Activated T-cell treated with anti-CD3 and anti-CD28 coated beads for 24 hours (primary cell): ENCODE measurements at regions not wholly inside any gene's neighbourhood (a gene's known extent, or its start where the extent isn't known, plus 50 kb on each side); places are given as distances from the start of the nearest gene placed in this dataset.

Source experiments
- DNase-seq: peaks from one replicate; pipeline ENCODE4 v3.0.0-alpha.2; 2020; ENCODE audit warnings: low read depth

DNA sequence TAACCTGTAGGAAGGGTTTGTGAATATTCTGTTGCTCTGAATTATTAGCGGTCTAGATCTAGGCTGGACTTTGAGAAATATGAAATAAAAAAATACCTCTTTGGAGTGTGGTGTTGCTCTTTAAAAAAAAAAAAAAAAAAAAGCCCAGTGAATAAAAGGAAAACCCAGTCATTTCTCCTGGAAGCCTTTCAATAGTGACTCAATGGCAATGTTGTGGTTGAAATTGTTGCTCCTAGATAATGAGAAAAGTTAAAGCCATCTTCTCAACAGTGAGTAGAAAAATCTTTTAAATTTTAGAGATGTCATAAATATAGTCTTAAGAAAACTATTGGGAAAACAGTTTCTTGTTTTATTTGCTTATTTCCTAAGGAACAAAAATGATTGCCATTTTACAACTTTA, 135.3 kb downstream of the RFC3 start:
- DNase-seq: no peak

DNA sequence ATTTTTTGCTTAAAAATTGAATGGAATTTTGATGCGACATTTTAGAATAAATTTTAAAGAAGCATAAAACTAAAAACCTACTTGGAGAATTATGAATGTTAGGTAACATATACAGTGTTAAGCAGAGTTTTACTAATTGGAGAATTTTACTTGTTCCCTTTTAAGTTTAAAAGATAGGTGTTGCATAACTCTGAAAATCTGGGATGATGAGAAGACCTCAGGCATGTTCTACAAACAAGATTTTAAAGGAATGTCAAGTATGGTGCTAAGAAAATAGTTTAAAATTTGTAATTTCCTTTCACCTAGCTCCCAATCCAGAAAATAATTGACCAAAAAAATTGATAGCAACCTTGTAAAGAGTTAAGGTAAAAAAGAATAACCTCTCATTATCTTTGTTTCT, 135.8 kb downstream of the RFC3 start:
- no peak for DNase-seq

DNA sequence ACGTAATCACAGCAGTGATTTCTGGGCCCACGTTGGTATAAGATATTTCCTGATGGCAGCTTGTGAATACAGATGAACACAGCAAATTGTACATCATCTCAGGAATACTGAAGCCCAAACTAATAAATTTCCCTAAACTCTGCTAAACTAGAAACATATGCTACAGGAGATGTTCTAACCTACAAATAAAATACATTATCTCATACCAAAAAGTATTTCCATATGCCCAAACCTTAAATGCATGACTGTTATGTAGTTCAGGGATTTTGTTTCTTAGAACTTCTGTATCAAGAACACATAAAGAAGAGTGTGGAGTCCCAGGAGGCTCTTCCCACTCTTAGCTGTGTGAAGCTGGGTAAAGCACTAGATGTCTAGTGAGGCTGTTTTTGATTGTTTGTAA, 138.4 kb downstream of the RFC3 start:
- no peak for DNase-seq

DNA sequence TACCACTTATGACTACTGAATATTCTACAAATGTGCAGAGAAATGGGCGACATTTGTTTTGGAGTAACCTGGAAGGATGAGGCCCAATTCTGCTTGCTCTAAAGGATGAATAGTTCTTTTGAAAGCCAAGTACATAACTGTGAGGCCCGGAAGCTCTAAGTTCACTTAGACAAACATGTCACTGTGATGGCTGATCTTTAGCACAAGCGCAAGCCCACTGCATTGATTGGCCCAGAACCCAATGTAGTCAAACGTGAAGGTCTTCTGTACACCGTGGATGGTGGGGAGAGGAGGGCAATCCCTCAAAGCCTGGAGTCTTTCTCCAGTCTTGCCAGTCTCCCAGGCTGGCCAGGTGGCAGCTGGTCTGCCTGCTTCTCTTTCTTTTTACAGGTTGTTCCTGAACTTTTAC, 139.6 kb downstream of the RFC3 start:
- DNase-seq: no peak

DNA sequence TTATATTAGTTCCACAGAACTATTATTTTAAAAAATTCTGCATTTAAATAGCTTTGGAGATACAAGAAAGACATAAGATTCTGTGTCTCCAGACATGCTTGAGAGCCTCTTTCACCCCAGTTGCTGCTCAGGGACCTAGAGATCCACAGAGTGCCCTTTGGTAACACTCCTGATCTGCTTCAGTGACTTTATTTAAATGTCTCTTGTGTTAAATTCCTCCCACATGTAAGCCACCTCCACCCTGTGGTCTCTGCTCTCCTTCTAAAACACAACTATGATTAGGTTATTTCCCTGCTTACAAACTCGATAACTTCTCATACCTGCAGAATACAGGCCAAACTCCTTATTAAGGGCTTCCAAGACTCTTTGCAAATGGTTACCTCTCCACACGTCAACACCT, 141.0 kb downstream of the RFC3 start:
- no peak for DNase-seq

DNA sequence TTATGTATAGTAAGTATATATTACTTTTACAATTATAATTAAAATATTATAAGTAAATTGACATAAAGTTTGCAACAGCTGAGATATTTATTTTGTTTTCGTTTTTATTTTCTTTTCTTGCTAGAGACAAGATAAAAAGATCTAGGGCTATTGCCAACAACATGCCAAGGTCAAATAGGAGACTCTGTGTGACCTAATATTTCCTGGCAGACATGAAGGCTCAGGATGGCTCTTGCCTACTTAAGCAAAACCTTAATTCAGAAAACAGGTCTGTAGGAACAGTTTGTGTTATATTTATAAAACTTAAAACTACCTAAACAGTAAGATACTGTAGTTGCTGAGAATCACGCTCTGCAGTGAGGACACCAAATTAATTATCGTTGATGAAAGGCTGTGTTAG, 145.2 kb downstream of the RFC3 start:
- no peak for DNase-seq

DNA sequence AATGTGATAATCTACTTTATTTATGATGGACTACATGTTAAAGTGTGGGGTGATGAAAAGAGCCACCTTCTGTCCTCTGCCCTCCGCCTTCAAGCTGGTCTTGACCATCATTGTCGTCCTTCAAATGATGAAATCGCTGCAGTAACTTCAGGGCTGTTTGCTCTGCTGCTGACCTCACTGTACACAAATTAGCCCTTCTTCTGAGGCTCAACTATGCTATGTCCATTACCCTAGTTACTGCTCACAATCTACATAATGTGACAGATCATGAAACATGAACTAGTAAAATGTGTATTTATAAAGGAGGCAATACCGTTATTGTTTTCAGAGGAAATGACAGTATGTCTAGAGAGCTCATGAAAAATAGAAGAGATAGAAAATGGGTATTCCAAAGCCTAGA, 145.9 kb downstream of the RFC3 start:
- DNase-seq: no peak

DNA sequence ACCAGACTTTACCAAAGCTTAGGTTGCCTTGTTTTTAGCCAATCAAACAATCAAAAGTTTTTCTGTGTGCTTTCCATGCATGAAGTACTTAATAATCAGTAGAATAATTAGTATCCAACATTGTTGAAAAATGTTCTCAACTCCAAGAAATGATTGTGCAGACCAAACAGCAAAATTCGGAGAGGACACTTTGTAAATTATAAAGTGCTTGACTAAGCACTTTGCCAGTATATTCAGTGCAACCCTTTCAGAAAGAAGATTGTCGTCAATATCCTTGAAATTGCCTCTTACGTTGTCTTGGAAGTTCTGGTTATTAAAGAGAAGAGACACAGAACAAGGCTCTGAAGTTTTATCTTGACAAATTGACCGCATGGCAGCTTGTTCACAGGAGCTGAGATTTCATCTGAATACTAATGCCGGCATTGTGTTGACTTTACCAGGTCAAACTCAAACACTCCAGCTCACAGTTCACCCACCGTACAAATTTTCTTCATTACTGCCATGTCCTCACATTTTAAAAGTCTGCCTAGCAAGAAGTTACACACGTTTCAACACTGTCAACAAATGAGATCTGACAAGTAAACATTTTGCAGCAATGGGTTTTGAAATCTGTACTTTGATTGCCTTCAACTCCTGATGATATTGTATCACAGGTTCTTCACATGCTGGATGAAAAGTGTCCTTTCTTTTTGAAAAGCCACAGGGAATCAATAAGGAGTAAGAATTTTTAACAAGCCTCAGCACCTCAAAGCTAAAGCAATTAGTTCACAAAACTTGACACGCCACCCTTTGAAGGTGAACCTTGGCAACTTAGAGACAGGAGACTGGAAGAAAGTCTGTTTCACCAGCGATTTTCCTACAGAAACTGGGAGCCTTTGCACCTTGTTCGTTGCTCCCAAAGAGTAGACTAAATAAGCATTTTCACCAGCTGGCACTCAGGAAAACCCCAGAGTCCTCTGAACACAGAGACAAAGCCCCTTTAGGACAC, 150.9 kb downstream of the RFC3 start:
- DNase-seq: no peak

DNA sequence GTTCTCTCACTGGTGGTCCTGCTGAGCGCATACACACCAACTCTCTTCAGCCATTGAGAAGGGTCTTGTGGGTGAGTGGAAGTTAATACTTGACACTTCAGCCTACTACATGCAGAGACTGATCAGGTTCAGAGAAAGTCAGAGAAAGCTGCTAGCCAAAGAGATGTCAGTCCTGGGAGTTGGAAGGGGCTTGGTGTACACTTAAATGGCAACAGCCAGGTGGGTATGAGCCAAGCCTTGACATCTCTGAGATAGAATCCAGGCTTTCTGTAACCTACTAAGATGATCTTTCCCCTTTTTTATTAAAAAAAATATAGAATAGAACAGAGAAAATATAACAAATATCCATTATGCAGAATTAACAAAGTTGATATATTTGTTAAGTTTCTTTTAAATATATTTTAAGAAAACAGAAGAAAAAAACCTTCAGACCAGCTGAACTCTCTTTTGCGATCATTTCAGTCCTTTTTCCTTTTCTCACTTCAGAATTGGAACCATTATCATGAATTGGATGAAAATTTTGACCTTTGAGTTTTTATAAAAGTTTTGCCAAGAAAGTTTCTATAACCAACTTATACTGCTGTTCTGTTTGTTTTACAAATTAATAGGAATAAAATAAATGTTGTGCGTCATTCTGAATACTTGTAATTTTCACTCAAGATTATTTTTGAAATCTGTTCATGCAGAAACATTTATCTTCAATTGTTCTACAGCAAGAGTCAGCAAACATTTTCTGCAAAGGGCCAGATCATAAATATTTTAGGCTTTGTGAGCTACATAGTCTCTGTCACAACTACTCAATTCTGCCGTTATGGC, 153.0 kb downstream of the RFC3 start:
- DNase-seq: no peak

DNA sequence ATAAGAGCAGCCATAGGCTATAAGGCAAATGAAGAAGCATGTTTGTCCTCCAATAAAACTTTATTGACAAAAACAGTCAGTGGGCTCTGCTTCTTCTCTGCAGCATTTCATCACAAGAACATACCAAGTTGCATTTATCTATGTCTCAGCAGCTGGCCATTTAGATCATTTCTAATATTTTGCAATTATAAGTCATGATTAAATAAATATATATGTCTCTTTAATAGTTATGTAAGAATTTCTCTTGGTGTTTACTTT, 153.5 kb downstream of the RFC3 start:
- DNase-seq: no peak

DNA sequence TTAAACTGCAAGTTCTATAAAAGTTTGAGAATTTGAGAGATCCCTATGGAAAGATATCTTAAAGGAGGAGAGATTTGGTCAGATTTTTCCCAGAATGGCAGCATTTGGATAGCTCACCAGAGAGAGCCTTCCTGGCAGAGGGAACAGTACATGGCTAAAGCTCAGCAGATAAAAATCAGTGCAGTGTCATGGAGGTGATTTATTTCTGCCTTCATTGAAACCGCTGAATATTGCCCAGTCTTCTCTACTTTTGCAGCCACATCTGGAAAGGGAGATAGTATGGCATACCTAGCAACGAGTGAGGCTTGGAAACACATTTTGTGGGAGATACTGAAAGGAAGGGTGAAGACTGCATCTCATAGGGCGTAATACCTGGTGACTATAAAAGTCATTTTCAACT, 155.2 kb downstream of the RFC3 start:
- DNase-seq: no peak

DNA sequence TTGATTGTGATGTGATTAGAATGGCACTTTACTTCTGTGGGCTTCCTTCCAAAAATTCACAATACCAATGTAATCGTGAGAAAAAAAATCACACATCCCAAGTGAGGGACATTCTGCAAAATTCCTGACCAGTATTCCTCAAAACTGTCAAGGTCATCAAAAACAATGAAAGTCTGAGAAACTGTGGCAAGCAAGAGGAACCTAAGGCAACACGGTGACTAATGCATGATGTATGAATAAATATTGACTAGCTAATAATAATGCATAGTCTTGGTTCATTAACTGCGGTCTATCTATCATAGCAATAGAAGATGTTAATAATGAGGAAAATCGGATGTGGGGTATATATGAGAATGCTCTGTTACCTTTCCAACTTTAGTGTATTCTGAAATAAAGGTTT, 159.0 kb downstream of the RFC3 start:
- DNase-seq: no peak

DNA sequence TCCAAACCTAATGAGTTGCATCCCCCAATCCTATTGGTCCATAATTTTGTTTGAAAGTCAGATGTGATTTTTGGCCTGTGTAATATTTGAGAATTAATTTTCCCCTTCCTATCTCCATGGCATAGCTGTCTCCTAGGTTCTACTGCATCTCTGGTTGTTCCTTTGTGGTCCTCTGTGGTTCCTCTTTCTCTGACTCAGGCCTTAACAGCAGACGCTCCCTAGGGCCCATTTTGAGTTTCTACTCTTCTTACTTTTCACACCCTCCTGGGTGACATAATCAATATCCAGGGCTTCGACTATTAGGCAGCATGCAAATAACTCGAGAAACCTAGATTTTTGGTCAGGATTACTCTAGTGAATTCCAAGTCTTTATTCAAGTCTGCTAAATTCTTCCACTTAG, 160.7 kb downstream of the RFC3 start:
- no peak for DNase-seq

DNA sequence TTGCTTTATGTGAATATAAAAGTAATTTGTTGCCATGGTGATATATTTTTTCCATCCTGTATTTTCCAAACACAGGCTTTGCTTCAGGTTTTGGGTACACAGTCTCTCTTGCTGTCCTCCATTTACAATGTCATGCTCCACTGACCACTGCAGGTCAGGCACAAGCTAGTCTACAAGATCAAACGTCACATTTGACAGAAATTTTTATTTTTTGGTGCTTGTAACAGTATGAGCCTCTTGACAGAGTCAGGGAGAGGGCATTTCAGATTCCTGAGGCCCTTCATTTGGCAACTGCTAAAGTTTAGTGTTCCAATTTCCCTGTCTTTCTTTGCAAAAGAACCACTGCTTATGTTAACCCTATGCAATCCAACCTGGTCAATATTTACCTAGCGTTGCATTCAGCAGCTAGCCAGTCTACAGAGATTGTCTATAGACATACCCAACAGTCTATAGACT, 175.0 kb downstream of the RFC3 start:
- no peak for DNase-seq

DNA sequence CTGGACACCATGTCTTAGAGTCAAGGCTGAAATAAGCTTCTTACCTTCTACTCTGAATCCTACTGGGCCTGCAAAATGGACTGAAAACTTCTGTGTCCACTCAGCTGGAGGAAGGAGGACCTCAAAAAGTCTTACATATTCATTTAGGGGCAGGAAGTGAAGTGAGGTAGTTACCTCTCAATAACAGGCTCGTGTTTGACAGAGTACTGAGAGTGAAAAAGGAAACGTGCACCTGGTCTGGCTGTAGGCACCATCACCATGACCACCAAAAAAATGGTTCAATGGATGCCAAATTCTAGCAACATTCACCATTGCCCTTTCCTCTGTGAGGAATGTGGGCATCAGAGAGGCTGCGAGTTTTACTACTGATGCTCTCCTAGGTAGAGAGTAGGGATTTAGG, 176.2 kb downstream of the RFC3 start:
- no peak for DNase-seq

DNA sequence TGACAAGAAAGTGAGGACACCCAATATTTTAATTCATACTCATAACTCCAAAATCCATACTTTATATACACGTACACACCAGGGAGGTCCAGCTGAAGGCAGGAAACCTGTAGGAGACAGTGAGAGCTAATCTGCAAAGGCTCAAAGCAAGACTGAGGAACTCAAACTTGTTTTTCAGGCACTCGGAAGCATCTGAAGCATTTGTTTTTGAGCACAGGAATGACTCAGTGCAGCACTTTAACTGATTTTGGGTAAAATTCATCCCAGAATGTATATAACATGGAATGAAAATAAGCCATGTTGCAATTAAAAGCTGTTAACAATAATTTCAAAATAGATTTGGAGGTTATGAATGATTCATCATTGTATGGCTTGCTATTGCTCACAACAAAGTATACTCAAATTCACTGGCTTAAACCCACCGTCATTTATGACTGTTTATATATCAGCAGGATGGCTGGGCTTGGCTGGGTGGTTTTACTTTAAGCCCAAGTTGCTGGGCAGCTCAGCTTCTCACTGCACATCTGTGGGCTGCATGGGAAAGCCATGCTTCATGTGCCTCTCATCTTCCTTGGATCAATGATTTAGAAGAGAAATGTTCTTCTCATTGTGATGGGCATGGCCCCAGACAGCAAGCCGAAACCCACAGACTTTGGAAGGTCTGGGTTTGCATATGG, 177.0 kb downstream of the RFC3 start:
- no peak for DNase-seq

DNA sequence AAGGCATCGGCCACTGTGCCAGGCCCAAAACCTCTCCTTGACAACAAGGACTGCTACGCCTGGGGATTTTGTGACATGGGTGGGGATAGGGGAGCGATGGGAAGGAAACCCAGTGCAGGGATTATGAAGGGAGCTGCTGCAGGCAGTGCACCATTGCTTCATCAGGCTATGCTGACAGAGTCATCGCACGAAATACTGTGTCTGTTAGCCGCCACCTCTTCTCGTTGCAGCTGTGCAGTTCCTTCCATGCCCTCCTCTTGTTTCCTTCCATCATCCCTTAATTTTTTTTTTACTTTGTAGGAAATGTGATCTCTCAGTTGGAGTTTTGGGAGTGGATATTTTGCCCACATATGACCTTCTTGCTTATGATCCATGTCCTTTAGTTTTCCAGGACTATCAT, 178.7 kb downstream of the RFC3 start:
- no peak for DNase-seq

DNA sequence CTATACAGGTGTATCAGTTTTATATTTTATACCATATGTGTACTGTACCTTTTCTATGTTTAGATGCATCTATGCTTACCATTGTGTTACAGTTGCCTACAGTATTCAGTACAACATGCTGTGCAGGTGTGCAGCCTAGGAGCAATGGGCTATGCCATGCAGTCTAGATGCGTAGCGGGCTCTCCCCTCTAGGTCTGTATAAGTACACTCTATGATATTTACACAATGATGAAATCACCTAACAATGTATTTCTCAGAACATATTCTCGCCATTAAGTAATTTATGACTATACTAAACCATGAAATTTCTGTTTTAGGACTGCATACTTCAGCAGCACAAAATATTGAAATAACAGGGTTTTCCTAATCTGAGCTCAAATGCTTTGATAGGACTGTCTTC, 179.6 kb downstream of the RFC3 start:
- no peak for DNase-seq

DNA sequence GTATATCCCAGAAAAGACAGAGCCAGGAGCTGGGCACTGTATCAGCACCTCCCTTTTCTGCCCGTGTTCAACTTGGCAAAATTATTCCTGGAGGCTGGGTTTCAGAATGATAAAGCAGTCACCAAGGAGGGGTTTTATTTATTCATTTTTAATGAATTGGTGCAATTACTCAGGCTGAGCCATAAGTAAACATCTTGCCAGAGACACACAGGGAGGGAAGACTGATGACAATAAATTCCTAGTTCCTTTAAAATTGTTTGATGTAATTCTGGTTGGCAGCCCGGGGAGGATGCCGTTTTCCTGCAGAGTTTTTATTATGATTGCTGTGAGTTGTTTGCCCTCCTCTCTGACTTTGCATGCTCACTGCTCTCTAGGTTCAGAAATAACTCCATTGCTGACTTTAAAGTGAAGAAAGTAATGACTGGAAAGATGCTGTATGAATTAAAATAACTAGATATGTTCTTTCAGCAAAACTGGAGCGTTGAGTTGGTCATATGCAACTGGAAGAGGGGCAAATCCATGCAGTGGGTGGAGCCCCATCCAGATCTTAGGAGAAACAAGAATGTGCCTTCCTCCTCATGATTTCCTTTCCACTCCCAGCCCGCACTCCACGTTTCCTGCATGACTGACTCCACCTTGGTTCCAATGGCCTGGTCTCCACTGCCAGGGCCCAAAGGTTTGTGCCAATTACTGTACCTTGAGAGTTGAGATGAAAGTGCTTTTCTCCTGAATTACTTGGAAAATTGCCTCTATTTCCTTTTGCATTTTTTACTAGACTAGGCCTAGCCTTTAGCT, 182.1 kb downstream of the RFC3 start:
- no peak for DNase-seq

DNA sequence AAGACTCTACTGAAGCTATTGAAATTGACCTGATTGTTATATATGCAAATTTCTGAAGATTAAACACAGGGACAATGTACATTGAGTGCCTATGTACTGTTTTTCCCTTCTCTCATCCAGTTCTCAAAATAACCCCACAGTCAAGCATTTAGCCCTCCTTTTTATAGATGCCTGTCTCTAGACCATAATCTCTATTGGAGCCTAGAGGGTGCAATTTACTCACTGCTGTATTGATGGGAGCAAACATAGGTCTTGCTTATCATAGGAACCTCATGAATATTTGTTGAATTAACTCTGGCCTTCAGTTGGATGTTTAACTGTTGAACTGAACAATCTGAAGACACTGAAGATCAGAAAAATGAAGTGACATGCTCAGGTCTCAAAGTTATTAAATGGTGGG, 183.0 kb downstream of the RFC3 start:
- DNase-seq: no peak

DNA sequence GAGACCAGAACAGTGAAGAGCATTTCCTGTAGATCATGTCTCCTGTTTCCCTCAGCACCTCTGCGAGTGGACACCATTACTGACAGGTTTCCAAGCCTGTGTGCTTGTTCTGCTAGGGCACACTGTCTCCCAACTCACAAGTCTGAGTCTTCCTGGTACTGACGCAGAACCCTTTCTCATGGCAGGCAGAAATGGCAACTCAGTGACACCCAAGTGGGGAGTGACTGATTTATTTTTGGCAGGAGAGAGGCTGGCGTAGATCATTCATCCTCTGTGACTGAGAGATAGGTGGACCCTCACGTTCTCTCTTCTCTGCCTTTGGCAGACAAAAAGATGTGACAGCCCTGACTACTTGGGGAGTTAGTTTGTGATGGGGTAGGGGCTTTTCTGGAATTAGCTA, 183.4 kb downstream of the RFC3 start:
- DNase-seq: no peak

DNA sequence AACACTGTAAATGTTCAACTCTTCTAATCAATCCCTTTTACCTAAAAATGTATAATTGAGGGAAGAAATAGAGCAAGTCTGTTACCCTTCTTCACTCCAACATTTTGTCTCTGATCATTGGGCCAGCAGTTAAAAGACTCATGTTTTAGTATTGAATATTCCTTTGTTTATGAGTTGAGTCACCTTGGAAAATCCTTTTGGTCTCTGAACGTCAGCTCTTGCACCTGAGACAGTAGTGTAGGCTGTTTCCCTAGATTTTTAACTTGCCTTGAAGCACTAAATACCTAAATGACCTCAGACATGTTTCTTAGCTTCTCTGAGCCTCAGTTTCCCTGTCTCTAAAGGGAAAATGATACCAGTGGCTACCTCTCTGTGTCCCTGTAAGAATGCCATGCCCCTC, 184.2 kb downstream of the RFC3 start:
- no peak for DNase-seq
